LNCaP clone FGC (cell line): ENCODE measurements at regions not wholly inside any gene's neighbourhood (a gene's known extent, or its start where the extent isn't known, plus 50 kb on each side); places are given as distances from the start of the nearest gene placed in this dataset.
"Not testable (repeated sequence)": the region's sequence is repeated elsewhere in the genome, so short reads cannot be mapped to it uniquely, and the experiment has no call there.

Experiments used
- DNase-seq: peaks from one replicate; pipeline ENCODE4 v3.0.0-alpha.2; 2011; ENCODE audit warnings: low read depth
- H3K4me3 ChIP-seq: 2 replicates; pipeline ENCODE4 v1.5.1; 2011; ENCODE audit warnings: mild to moderate bottlenecking, low read depth, low read length, control low read depth
- TF ChIP-seq, protein P1 (sequence below): IDR thresholded peaks from 2 replicates; pipeline ENCODE4 v1.5.1; 2012; ENCODE audit warnings: mild to moderate bottlenecking; ENCODE audit not compliant: control insufficient read depth, insufficient read depth; ENCODE audit errors: extremely low read depth

DNA sequence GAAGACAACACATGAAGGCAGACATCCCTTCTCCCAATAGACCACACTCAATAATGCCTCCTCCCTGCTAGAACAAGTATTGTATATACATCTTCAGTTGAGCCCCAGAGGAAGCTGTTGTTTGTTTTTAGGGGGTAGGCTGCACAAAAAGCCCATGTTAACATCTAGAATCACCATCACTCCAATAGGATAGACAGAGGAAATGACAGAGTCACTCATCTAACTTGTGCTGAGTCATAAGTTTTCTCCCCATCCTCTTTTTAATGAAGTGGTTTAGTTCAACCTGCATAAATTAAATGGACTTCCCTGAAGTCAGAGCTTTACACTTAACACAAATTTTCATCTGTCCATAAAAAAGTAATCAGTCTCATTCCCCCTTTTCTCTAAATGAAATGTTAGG lies 122.9 kb upstream of the SPATA12 start:
- no peak overlapping the region for H3K4me3 ChIP-seq
- TF ChIP-seq, protein P1, sequence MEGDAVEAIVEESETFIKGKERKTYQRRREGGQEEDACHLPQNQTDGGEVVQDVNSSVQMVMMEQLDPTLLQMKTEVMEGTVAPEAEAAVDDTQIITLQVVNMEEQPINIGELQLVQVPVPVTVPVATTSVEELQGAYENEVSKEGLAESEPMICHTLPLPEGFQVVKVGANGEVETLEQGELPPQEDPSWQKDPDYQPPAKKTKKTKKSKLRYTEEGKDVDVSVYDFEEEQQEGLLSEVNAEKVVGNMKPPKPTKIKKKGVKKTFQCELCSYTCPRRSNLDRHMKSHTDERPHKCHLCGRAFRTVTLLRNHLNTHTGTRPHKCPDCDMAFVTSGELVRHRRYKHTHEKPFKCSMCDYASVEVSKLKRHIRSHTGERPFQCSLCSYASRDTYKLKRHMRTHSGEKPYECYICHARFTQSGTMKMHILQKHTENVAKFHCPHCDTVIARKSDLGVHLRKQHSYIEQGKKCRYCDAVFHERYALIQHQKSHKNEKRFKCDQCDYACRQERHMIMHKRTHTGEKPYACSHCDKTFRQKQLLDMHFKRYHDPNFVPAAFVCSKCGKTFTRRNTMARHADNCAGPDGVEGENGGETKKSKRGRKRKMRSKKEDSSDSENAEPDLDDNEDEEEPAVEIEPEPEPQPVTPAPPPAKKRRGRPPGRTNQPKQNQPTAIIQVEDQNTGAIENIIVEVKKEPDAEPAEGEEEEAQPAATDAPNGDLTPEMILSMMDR = no peak
- DNase-seq = no peak

DNA sequence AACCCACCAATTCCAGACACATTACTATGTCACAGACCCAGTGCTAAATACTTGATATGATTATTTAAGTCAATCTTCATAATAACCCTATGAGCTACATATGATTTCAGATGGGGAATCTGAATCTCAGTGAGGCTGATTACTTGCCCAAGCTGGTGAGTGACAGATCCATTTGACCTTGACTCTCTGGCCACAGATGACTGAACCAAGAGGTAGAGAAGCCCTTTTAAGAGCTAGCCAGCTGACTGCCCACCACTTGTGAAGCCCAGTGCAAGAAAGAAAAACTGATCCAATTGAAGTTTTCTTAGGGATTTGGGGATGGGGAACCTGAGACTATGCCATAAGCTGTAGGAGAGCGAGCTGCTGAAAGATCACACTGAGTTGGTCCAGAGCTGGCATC lies 124.7 kb upstream of the SPATA12 start:
- TF ChIP-seq, protein P1 = no peak
- no peak for DNase-seq
- no peak overlapping the region for H3K4me3 ChIP-seq

DNA sequence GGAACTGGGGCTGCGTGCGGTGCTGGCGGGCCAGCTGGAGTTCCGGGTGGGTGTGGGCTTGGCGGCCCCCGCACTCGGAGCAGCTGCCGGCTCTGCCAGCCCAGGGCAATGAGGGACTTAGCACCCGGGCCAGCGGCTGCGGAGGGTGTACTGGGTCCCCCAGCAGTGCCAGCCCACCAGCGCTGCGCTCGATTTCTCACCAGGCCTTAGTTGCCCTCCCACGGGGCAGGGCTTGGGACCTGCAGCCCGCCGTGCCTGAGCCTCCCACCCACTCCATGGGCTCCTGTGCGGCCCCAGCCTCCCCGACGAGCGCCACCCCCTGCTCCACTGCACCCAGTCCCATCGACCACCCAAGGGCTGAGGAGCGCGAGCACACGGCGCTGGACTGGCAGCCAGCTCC lies 126.0 kb upstream of the SPATA12 start:
- not testable (repeated sequence) for H3K4me3 ChIP-seq, DNase-seq

DNA sequence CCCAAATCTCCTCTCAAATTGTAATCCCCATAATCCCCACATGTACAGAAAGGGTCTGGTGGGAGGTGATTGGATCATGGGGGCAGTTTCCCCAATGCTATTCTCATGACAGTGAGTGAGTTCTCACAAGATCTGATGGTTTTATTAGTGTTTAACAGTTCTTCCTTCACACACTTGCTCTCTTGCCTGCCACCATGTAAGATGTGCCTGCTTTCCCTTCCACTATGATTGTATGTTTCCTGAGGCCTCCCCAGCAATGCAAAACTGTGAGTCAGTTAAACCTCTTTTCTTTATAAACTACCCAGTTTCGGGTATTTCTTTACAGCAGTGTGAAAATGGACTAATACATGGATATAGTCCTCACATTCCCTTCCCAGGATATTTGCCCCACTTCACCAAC lies 126.7 kb upstream of the SPATA12 start:
- no peak for DNase-seq
- TF ChIP-seq, protein P1 = no peak
- no peak overlapping the region for H3K4me3 ChIP-seq

DNA sequence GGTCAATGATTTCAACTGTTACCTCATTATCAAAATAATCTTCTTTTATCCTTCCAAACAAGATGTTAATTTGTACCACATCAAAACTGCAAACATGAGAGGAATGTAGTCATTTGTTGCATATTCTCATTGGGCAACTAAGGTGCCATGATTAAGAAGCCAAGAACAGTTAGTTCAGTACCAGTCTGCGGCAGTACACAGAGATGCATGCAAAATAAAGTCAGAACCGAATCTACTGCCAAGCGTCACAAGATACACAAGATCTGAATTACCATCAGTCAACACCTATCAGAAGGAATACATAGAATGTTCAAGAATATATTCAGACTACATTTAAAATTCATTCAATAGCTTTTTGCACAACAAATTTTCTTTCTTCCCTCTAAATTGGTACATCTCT lies 127.6 kb upstream of the SPATA12 start:
- no peak for DNase-seq
- H3K4me3 ChIP-seq = no peak overlapping the region
- TF ChIP-seq, protein P1 = no peak

DNA sequence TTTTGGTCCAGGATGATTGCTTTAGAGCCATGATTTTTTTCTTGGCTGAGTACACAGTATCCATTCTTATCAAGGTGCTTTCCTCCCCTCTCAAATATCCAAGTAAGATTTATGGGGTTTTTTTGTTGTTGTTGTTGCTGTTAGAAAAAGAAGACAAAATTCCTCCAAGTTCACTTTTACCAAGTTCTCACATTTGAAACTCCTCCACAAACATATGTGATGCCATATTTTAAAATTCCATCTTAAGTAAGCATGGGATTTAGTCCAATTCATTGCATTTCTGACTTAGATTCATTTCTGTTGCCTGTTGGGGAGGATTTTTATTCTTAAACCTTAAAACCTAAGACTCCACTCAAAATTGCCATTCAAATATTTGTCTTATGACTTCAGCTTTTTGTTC lies 128.6 kb upstream of the SPATA12 start:
- TF ChIP-seq, protein P1 = no peak

DNA sequence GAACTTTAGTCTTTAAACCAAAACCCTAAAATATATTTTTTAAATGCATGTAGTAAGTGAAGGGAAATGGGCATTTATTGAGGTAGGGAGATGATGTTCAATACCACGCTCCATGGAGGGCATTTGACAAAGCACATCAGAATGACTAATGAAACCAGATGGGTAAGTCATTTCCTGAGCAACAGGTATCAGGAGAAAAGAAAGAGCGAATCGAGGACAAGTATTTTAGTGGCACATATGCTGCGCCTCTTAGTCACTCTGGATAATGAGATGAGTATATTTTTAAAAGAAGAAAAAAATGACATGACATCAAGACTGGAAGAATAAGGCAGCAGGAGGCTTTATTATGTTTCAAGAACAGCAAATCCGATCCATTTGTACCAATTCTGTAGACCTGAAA lies 129.0 kb upstream of the ARHGEF3 start:
- DNase-seq = no peak
- H3K4me3 ChIP-seq = no peak overlapping the region
- TF ChIP-seq, protein P1 = no peak

More for the DNA sequence above, 128.6 kb upstream of the SPATA12 start:
- no peak overlapping the region for H3K4me3 ChIP-seq
- DNase-seq = no peak
